MM.1S (cell line): ENCODE measurements at regions not wholly inside any gene's neighbourhood (a gene's known extent, or its start where the extent isn't known, plus 50 kb on each side); places are given as distances from the start of the nearest gene placed in this dataset.

Source experiments
- EZH2 ChIP-seq: fragments of 300-600 bp; sonication (generic); optimal IDR thresholded peaks from 2 replicates; pipeline ENCODE3; 2017; ENCODE audit warnings: low read depth, mild to moderate bottlenecking, antibody characterized with exemption, low read length, mixed read lengths
- EZH2phosphoT487 ChIP-seq: fragments of 300-600 bp; sonication (generic); IDR thresholded peaks from 2 replicates; pipeline ENCODE4 v1.6.1; 2018; ENCODE audit warnings: antibody characterized with exemption, low read length
- TF ChIP-seq, protein P1 (sequence below): fragments of 300-600 bp; sonication (generic); IDR thresholded peaks from 2 replicates; pipeline ENCODE4 v1.5.1; 2016; ENCODE audit warnings: antibody characterized with exemption, low read length, mixed read lengths

DNA sequence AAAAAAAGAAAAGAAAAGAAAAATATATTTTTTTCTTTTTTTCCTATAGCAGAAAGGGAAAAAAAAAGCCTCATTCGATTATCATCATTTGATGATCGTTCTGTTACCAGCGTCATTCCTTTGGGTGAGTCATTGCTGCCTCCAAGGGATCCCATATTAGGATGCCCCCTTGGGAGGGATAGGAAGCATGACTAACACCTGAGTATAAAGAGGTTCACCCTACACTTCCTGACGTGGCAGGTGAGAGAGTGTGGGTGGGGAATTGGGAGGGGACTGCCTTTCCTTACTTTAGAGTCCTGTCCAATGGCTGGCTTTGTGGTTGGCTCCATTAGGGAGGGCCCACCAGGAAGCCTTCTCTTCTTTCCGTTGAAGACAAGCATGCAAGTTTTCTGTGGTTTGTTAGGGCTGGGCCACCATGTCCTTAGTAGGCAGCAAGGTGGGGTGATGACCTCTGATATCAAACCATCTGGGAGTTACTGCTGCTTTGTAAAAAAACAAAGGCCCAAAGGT, 56.1 kb upstream of the FUT8 start:
- no peak for TF ChIP-seq EZH2
- TF ChIP-seq, protein P1, sequence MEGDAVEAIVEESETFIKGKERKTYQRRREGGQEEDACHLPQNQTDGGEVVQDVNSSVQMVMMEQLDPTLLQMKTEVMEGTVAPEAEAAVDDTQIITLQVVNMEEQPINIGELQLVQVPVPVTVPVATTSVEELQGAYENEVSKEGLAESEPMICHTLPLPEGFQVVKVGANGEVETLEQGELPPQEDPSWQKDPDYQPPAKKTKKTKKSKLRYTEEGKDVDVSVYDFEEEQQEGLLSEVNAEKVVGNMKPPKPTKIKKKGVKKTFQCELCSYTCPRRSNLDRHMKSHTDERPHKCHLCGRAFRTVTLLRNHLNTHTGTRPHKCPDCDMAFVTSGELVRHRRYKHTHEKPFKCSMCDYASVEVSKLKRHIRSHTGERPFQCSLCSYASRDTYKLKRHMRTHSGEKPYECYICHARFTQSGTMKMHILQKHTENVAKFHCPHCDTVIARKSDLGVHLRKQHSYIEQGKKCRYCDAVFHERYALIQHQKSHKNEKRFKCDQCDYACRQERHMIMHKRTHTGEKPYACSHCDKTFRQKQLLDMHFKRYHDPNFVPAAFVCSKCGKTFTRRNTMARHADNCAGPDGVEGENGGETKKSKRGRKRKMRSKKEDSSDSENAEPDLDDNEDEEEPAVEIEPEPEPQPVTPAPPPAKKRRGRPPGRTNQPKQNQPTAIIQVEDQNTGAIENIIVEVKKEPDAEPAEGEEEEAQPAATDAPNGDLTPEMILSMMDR: no peak
- TF ChIP-seq EZH2phosphoT487: no peak
